Panc1 (cell line): ENCODE measurements at regions not wholly inside any gene's neighbourhood (a gene's known extent, or its start where the extent isn't known, plus 50 kb on each side); places are given as distances from the start of the nearest gene placed in this dataset.
A peak's percentile ranks its signal among the peaks of the same experiment; 100 is the strongest.

ENCODE experiments used
- ATAC-seq: fragments of 200-7000 bp; cut with Tn5 transposase; 2 replicates; pipeline ENCODE4 v1.9.1; 2020; ENCODE audit warnings: mild to moderate bottlenecking, moderate library complexity
- BruUV-seq: library from RNA; stranded (reverse); fragments of 400-500 nt; replicated peaks from 2 replicates; lab custom pipeline; 2021; lab: Mats Ljungman, UMichigan
- CTCF ChIA-PET: fragments of 300-600 bp; sonication (Branson Sonifier 250); formaldehyde crosslinking; loops from one replicate; lab custom pipeline; 2022; ENCODE audit warnings: antibody characterized with exemption; lab: Charles Lee
- POLR2A ChIA-PET: fragments of 300-600 bp; sonication (Branson Sonifier 250); formaldehyde crosslinking; loops from one replicate; lab custom pipeline; 2022; ENCODE audit warnings: antibody characterized with exemption; lab: Charles Lee
- DNase-seq: peaks from one replicate; pipeline ENCODE4 v3.0.0-alpha.2; 2010; ENCODE audit warnings: low read depth, low spot score
- H3K27ac ChIP-seq: 2 replicates; pipeline ENCODE4 v1.5.1; 2011; ENCODE audit warnings: mild to moderate bottlenecking, low read length, inconsistent platforms
- H3K27me3 ChIP-seq: fragments of 200-500 bp; sonication (Bioruptor generic); 2 replicates; pipeline ENCODE4 v1.6.0; 2014; ENCODE audit warnings: low read length, inconsistent platforms; ENCODE audit not compliant: control insufficient read depth, insufficient read depth
- H3K36me3 ChIP-seq: fragments of 200-500 bp; sonication (Bioruptor generic); 2 replicates; pipeline ENCODE4 v1.5.1; 2014; ENCODE audit warnings: inconsistent platforms, mild to moderate bottlenecking, low read length, moderate library complexity; ENCODE audit not compliant: control insufficient read depth, insufficient read depth
- H3K4me1 ChIP-seq: 2 replicates; pipeline ENCODE4 v1.5.1; 2011; ENCODE audit warnings: inconsistent platforms, mild to moderate bottlenecking, low read length, moderate library complexity; ENCODE audit not compliant: control insufficient read depth, insufficient read depth
- H3K4me3 ChIP-seq, 2 experiments: 2 replicates each; pipeline ENCODE4 v1.5.1; 2011 to 2012; ENCODE audit warnings: low read depth in 2 of 2, low read length in 2 of 2, mild to moderate bottlenecking in 2 of 2, inconsistent platforms in 1 of 2, moderate library complexity in 1 of 2
- H3K9me3 ChIP-seq: fragments of 200-500 bp; sonication (Bioruptor generic); 2 replicates; pipeline ENCODE4 v1.5.1; 2014; ENCODE audit warnings: low read depth, mild to moderate bottlenecking, inconsistent platforms, low read length, moderate library complexity; ENCODE audit not compliant: control insufficient read depth, insufficient read depth
- CTCF ChIP-seq: fragments of 450-650 bp; IDR thresholded peaks from 2 replicates; pipeline ENCODE4 v1.5.1; 2017; ENCODE audit warnings: mild to moderate bottlenecking
- POLR2AphosphoS5 ChIP-seq: IDR thresholded peaks from 2 replicates; pipeline ENCODE4 v1.6.1; 2012; ENCODE audit warnings: mild to moderate bottlenecking, low read depth, low read length, moderate library complexity
- REST ChIP-seq, 2 experiments: IDR thresholded peaks; 2 replicates each; pipeline ENCODE4 v1.6.1; 2011 to 2012; ENCODE audit warnings: low read depth in 2 of 2, control low read depth in 1 of 2, low read length in 1 of 2, mild to moderate bottlenecking in 1 of 2, moderate library complexity in 1 of 2; ENCODE audit not compliant: insufficient read depth in 1 of 2
- SIN3A ChIP-seq: IDR thresholded peaks from 2 replicates; pipeline ENCODE4 v1.6.1; 2012; ENCODE audit warnings: low read depth, mild to moderate bottlenecking, low read length, moderate library complexity, borderline replicate concordance; ENCODE audit not compliant: insufficient read depth
- TCF7L2 ChIP-seq: IDR thresholded peaks from 2 replicates; pipeline ENCODE4 v1.6.1; 2011; ENCODE audit warnings: mild to moderate bottlenecking, low read depth, low read length, inconsistent platforms
- in situ Hi-C: cut with HindIII; loops from 2 replicates; pipeline ENCODE4 v1.10.0; 2016; ENCODE audit warnings: low sequenced_read_pairs, low pct_unique_long_range_greater_than_20kb
- intact Hi-C: fragments of 100-400 bp; cut with micrococcal nuclease; formaldehyde crosslinking; loops from one replicate; pipeline ENCODE4 v1.10.0; 2022; ENCODE audit not compliant: unreplicated experiment

- no peaks in the 10 kb centered on the region for H3K9me3 ChIP-seq
- no peaks in the 10 kb centered on the region for H3K4me1 ChIP-seq
- in situ Hi-C loops, result no loop called here
- H3K27me3 ChIP-seq, result peaks cover 15% of the 10 kb centered on the region
- no peak overlapping the region for H3K4me3 ChIP-seq
- ChIA-PET POLR2A (no interaction called here), CTCF (interaction anchor here (0.6 kb wide), 1 partner anchor 590 kb away, joined by 3 read pairs; no protein-coding TSS in a partner anchor)
- no TSS peak for BruUV-seq
- no peaks in the 10 kb centered on the region for H3K36me3 ChIP-seq
- no peak overlapping the region for H3K27ac ChIP-seq
- DNase-seq (no peak), ATAC-seq (no peak)
- intact Hi-C loops, result no loop called here
- TF ChIP-seq REST (IDR thresholded peaks at IDR 0.05; ENCODE audit: insufficient read depth in 1 of 2, low read depth in 2 of 2, low read length in 1 of 2) (no peak), TCF7L2 (no peak), CTCF (no peak), POLR2AphosphoS5 (no peak), SIN3A (no peak)
These were observed 571.0 kb upstream of the SALL3 start for GRCh38 chr18:78408623-78409022.

GRCh38 chr18:78410094-78410786, 569.4 kb upstream of the SALL3 start:
- in situ Hi-C loops (no loop called here), intact Hi-C loops (no loop called here)
- Histone ChIP-seq H3K27me3 (peaks cover 9% of the 10 kb centered on the region), H3K9me3 (no peaks in the 10 kb centered on the region), H3K36me3 (no peaks in the 10 kb centered on the region), H3K4me3 (no peak overlapping the region), H3K4me1 (no peaks in the 10 kb centered on the region), H3K27ac (no peak overlapping the region)
- ChIA-PET POLR2A (no interaction called here), CTCF (no interaction called here)
- ATAC-seq (0 out of 2 replicates have a peak, but pooled peaks have one; percentile 20), DNase-seq (no peak)
- TF ChIP-seq CTCF (no peak), SIN3A (no peak), TCF7L2 (no peak), POLR2AphosphoS5 (no peak), REST (IDR thresholded peaks at IDR 0.05; ENCODE audit: insufficient read depth in 1 of 2, low read depth in 2 of 2, low read length in 1 of 2) (no peak)
- BruUV-seq, result no TSS peak
